ENCODE measurements at regions not wholly inside any gene's neighbourhood (a gene's known extent, or its start where the extent isn't known, plus 50 kb on each side); places are given as distances from the start of the nearest gene placed in this dataset.

GRCh38 chr4:152045449-152045806, 284.6 kb upstream of the GATB start:
- no peak overlapping the region for H3K4me3 ChIP-seq (ENCODE audit: low read depth, low read length)
- no peak for TF ChIP-seq CTCF (IDR thresholded peaks at IDR 0.05; ENCODE audit: low read depth, low read length)

- no peak for TF ChIP-seq CTCF (IDR thresholded peaks at IDR 0.05; ENCODE audit: low read depth, low read length)
- no peak overlapping the region for H3K4me3 ChIP-seq (ENCODE audit: low read depth, low read length)
Observed at GRCh38 chr4:152044331-152045036, 283.7 kb upstream of the GATB start.

GRCh38 chr4:152041295-152041694, 280.5 kb upstream of the GATB start:
- no peak overlapping the region for H3K4me3 ChIP-seq (ENCODE audit: low read depth, low read length)
- no peak for TF ChIP-seq CTCF (IDR thresholded peaks at IDR 0.05; ENCODE audit: low read depth, low read length)

- TF ChIP-seq CTCF (IDR thresholded peaks at IDR 0.05; ENCODE audit: low read depth, low read length): no peak
- H3K4me3 ChIP-seq (ENCODE audit: low read depth, low read length): no peak overlapping the region
Observed at GRCh38 chr4:152039691-152040090, 278.9 kb upstream of the GATB start.

- H3K4me3 ChIP-seq (ENCODE audit: low read depth, low read length): no peak overlapping the region
- no peak for TF ChIP-seq CTCF (IDR thresholded peaks at IDR 0.05; ENCODE audit: low read depth, low read length)
Observed at GRCh38 chr4:152039023-152039481, 278.2 kb upstream of the GATB start.

GRCh38 chr4:152038238-152038637, 277.4 kb upstream of the GATB start:
- no peak overlapping the region for H3K4me3 ChIP-seq (ENCODE audit: low read depth, low read length)
- no peak for TF ChIP-seq CTCF (IDR thresholded peaks at IDR 0.05; ENCODE audit: low read depth, low read length)

- no peak overlapping the region for H3K4me3 ChIP-seq (ENCODE audit: low read depth, low read length)
- TF ChIP-seq CTCF (IDR thresholded peaks at IDR 0.05; ENCODE audit: low read depth, low read length): no peak
Observed at GRCh38 chr4:152037435-152037834, 276.6 kb upstream of the GATB start.
